Glomerular visceral epithelial cell (primary cell): ENCODE measurements at regions not wholly inside any gene's neighbourhood (a gene's known extent, or its start where the extent isn't known, plus 50 kb on each side); places are given as distances from the start of the nearest gene placed in this dataset.
A peak's percentile ranks its signal among the peaks of the same experiment; 100 is the strongest.

Experiments
- DNase-seq: peaks from one replicate; pipeline ENCODE4 v3.0.0-alpha.2; 2016; ENCODE audit errors: extremely low spot score

- no peak for DNase-seq
Observed at GRCh38 chr4:189763583-189763982, 177.1 kb upstream of the FRG1 start.

- DNase-seq, result no peak
Observed at GRCh38 chr4:189765301-189765700, 175.4 kb upstream of the FRG1 start.

GRCh38 chr4:189765736-189766135 lies 174.9 kb upstream of the FRG1 start:
- DNase-seq, result no peak

GRCh38 chr4:189767941-189768340 lies 172.7 kb upstream of the FRG1 start:
- DNase-seq, result no peak

- DNase-seq, result no peak
Observed at GRCh38 chr4:189769131-189769530, 171.5 kb upstream of the FRG1 start.

- no peak for DNase-seq
Observed at GRCh38 chr4:189771696-189772361, 168.8 kb upstream of the FRG1 start.

- no peak for DNase-seq
Observed at GRCh38 chr4:189773909-189774308, 166.8 kb upstream of the FRG1 start.

- no peak for DNase-seq
Observed at GRCh38 chr4:189779281-189779980, 161.2 kb upstream of the FRG1 start.

- DNase-seq, result no peak
Observed at GRCh38 chr4:189780391-189780790, 160.3 kb upstream of the FRG1 start.

- DNase-seq, result no peak
Observed at GRCh38 chr4:189784651-189785050, 156.0 kb upstream of the FRG1 start.

GRCh38 chr4:189785257-189785656 lies 155.4 kb upstream of the FRG1 start:
- DNase-seq, result no peak

GRCh38 chr4:189786447-189786846 lies 154.2 kb upstream of the FRG1 start:
- DNase-seq, result no peak

GRCh38 chr4:189787216-189788031 lies 153.2 kb upstream of the FRG1 start:
- no peak for DNase-seq

- DNase-seq, result peak; percentile 2
Observed at GRCh38 chr4:189792924-189793618, 147.6 kb upstream of the FRG1 start.

GRCh38 chr4:189800545-189801088 lies 140.1 kb upstream of the FRG1 start:
- DNase-seq, result no peak

- no peak for DNase-seq
Observed at GRCh38 chr4:189802884-189803283, 137.8 kb upstream of the FRG1 start.

- no peak for DNase-seq
Observed at GRCh38 chr4:189804894-189805293, 135.8 kb upstream of the FRG1 start.

GRCh38 chr4:189806506-189806905 lies 134.2 kb upstream of the FRG1 start:
- no peak for DNase-seq

GRCh38 chr4:189807031-189807430 lies 133.6 kb upstream of the FRG1 start:
- DNase-seq, result no peak

GRCh38 chr4:189809241-189809735 lies 131.4 kb upstream of the FRG1 start:
- no peak for DNase-seq

- no peak for DNase-seq
Observed at GRCh38 chr4:189809839-189810238, 130.8 kb upstream of the FRG1 start.
